ENCODE measurements at regions not wholly inside any gene's neighbourhood (a gene's known extent, or its start where the extent isn't known, plus 50 kb on each side); places are given as distances from the start of the nearest gene placed in this dataset.

- TF ChIP-seq POLR2AphosphoS5 (IDR thresholded peaks at IDR 0.05) = no peak
- no peak for TF ChIP-seq CTCF (IDR thresholded peaks at IDR 0.05)
- no peak for TF ChIP-seq POLR2A (IDR thresholded peaks at IDR 0.05; ENCODE audit: low read depth)
- no peak for TF ChIP-seq EP300 (IDR thresholded peaks at IDR 0.05)
These were observed 579.3 kb upstream of the GRM7 start for GRCh38 chr3:6281662-6282061.
